NCI-H1436 (cell line): ENCODE measurements at regions not wholly inside any gene's neighbourhood (a gene's known extent, or its start where the extent isn't known, plus 50 kb on each side); places are given as distances from the start of the nearest gene placed in this dataset.
A peak's percentile ranks its signal among the peaks of the same experiment; 100 is the strongest.

Experiments
- DNase-seq: peaks from one replicate; lab custom pipeline; 2025; lab: John Stamatoyannopoulos, UW

DNA sequence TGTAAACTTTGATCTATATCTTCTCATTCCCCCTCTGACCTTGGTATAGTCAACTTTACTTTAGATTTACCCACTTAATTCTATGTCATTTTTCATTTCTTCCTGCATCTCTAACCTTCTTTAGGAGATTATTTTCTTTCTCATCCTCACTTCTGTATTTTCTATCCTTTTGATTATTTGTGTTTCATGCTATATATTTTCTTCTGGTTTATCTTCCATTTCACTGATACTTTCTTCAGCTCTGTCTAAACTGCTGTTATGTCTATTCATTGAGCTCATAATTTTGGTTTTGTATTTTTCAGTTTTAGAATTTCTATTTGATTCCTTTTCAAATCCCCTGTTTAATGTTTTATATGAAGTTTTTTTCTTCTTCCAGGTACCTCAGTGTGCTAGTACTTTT lies 171.1 kb upstream of the LYZL1 start:
- no peak for DNase-seq

- no peak for DNase-seq
Measured at GRCh38 chr10:29119374-29119773, 169.5 kb upstream of the LYZL1 start.

GRCh38 chr10:29120216-29120615 lies 168.7 kb upstream of the LYZL1 start:
- DNase-seq, result no peak

- no peak for DNase-seq
Measured at GRCh38 chr10:29124864-29125263, 164.0 kb upstream of the LYZL1 start.

- DNase-seq, result no peak
Measured at GRCh38 chr10:29127037-29127700, 161.7 kb upstream of the LYZL1 start.

GRCh38 chr10:29127731-29128130 lies 161.1 kb upstream of the LYZL1 start:
- no peak for DNase-seq

- peak; percentile 38 for DNase-seq
Measured at GRCh38 chr10:29130190-29130673, 158.6 kb upstream of the LYZL1 start.

DNA sequence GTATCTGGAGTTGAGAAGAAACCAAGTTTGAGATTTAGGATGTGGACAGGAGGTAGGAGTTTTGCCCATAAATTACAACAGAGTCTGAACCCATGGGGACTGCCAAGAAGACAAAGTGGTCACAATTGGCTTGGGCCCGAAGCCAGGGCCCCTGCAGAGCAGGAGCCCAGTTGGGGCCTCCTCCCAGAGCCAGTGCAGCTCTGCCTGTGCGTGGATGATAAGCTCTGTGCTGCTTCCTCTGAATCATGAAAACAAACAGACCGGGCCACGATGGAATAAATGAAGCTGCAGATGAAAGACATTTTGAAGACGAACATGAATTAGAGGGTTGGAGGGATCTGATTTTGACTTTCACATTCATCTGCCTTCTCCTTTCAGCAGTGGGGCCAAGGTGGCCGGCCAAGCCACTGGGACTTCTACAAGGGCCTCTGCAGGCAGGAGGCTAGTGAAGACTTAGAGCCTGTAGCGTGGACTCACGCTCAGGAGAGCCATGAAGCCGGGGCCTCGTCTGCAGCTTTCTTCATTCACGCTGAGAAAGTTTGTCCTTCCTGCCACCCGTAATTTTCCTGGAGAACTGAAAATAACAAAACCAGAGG lies 156.8 kb upstream of the LYZL1 start:
- no peak for DNase-seq

DNA sequence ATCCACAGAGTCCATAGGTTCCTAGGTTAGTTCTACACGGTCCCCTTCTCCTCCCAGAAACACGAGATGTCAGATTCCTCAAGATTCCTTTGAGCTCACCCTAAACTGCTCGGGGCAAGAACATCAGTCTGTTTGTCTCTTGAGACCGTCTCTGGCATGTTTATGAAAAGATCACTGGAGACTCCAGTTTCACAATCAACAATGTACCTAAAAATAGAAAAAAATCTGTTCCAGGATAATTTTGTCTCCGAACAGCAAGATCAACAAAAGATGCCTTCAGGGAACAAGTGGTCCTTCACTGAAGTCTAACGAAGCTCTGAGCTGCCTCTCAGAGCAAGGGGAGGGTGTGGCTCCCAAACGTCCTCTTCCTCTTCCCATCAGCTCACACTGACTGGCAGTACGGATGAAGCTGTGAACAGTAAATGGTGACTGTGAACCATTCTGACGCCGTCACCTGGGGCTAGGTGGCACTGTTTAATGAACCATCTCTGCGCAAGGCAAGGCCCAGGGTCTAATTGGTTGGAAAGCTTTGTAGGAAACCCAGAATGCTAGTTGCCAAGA lies 156.2 kb upstream of the LYZL1 start:
- peak; percentile 18 for DNase-seq

GRCh38 chr10:29135337-29135736 lies 153.5 kb upstream of the LYZL1 start:
- no peak for DNase-seq

DNA sequence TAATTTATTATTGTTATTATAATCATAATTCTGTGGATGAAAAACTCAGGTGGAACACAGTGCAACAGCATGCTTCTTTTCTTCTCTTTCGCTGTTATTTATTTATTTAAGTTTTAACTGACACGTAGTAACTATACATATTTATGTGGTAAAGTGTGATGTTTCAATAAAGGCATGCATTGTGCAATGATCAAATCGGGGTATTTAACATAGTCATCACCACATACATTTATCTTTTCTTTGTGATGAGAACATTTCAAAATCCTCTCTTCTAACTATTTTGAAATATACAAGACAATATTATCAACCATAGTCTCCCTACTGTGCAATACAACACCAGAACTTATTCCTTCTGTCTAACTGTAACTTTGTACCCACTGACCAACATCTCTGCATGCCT lies 152.5 kb upstream of the LYZL1 start:
- DNase-seq, result no peak

GRCh38 chr10:29140151-29140550 lies 148.7 kb upstream of the LYZL1 start:
- DNase-seq, result no peak

- no peak for DNase-seq
Measured at GRCh38 chr10:29140991-29141390, 147.9 kb upstream of the LYZL1 start.

- no peak for DNase-seq
Measured at GRCh38 chr10:29141761-29142160, 147.1 kb upstream of the LYZL1 start.

GRCh38 chr10:29142516-29143314 lies 146.2 kb upstream of the LYZL1 start:
- no peak for DNase-seq

DNA sequence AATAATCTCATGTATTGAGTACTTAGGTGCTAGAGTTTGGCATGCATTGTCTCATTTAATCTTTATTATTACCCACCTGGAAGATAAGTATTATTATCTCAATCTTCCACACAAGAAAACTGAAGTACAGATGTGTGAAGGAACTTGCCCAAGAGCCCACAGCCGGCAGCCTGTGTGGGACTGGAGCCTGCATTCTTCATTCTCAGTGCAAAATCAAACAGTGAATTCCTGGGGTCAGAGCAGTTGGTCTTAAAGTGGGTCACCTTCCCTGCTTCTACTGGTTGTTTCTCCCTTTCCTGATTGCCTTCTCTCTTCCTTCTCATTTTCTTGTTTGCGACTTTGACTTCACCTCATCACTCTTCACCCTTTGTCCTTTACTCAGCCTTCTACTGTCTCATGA lies 144.7 kb upstream of the LYZL1 start:
- no peak for DNase-seq

DNA sequence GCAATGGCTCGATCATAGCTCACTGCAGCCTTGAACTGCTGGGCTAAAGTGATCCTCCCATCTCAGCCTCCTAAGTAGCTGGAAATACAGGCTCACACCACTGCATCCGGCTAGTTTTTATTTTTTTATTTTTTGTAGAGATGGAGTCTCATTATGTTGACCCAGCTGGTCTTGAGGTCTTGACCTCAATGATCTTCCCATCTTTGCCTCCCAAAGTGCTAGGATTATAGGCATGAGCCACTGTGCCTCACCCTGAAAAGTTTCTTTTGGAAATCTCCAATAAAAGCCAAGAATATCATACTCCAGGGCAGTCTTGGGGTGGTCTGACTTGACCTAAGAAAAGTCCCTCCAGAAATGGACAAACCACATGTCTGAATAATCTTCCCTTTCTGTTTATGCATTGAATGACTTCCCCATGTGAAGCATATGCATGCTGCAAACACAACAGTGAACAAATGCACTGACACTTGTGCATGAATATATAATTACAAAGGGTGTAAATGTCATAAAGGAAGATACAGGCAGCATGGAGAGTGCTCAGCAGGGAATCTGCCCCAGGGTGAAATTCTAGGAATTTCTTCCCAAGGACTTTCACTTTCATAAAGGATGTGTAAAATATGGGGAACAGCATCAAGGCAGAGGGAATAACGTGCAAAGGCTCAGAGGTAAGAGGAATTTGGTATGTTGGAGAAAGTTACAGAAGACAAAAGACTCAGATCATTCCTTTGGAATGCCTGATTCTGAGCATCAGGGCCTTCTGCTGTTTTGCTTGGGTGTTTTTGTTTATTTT lies 142.4 kb upstream of the LYZL1 start:
- DNase-seq, result no peak

GRCh38 chr10:29150010-29150409 lies 138.9 kb upstream of the LYZL1 start:
- no peak for DNase-seq

GRCh38 chr10:29151005-29151404 lies 137.9 kb upstream of the LYZL1 start:
- no peak for DNase-seq

DNA sequence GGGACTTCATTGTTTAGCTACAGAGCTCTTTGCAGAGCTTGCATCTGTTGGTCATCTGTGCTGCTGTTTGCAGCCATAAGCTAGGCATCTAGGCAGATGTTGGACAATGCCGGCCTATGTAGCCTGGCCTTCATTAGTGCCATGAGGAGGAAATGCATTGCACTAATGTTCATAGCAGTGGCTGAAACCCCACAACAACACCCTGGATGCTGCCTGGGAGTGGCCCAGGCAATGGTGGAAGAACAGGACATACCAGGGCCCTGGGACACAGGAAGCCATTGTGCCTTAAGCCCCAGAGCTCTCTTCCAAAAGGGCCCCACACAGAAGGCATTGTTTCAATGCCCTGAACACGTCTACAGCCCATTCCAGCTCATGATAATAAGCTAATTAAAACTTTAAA lies 131.5 kb upstream of the LYZL1 start:
- DNase-seq, result no peak

DNA sequence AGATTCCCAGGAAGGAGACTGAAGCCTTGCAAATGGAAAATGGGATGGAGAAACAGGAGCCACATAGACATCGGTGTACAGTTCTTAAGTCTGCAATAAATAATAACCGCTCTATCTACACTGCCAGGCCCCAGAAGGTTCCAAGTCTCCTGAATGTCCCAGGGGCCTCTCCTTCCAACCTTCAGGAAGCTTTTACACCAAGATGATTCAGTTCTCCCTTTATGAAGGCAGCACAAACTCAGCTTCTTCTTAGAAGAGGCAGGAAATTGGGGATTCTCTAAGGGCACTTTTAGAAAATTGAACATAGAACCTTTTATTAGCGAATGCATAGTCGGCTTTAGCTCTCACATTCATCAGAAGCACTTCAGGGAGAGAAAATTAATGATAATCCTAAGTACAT lies 130.8 kb upstream of the LYZL1 start:
- peak; percentile 21 for DNase-seq

DNA sequence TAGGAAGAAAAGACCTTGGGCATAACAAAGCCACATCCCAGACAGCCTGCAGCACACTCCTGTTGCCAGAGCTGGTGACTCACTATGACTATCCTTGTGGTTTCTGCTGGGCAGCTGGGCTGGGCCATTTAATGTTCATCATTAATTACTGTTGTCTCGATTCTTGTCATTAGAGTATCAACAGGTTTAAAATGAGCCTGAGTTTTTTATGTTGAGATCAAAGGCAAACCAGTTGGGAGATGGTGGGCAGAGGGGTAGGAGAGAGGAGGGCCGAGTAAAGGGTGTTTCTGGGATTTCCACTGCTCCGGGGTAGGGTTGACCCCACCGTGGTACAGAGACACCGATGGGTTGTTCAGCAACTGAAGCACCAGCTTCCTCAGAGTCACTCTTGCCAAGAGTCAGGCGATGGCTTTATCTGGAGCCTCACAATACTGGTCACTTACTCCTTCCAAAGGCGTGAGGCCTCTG lies 128.7 kb upstream of the LYZL1 start:
- no peak for DNase-seq
